ENCODE measurements at regions not wholly inside any gene's neighbourhood (a gene's known extent, or its start where the extent isn't known, plus 50 kb on each side); places are given as distances from the start of the nearest gene placed in this dataset.

- no peaks in the 10 kb centered on the region for H3K4me1 ChIP-seq (ENCODE audit: control insufficient read depth, extremely low read depth, insufficient read depth, low read length)
- H3K9me3 ChIP-seq (replicated peaks; ENCODE audit: control insufficient read depth, insufficient read depth, low read length), result no peaks in the 10 kb centered on the region
- H3K4me3 ChIP-seq (replicated peaks in 1 of 3; ENCODE audit: insufficient read depth in 1 of 3, low read depth in 1 of 3, low read length in 3 of 3), result no peak overlapping the region
- dilution Hi-C loops (cut with MboI; ENCODE audit: extremely low pct_ligation_motif_present, low sequenced_read_pairs) (no loop called here), intact Hi-C loops (cut with micrococcal nuclease) (no loop called here)
- DNase-seq (ENCODE audit: low read depth, low spot score) (no peak), FAIRE-seq (no peak)
- H3K4me2 ChIP-seq (ENCODE audit: insufficient read depth, low read length), result no peak overlapping the region
- ChIA-PET CTCF (interaction anchor here (1.1 kb wide), 1 partner anchor 9 kb away, joined by 3 read pairs; no protein-coding TSS in a partner anchor), POLR2A (no interaction called here)
- BruUV-seq (replicated peaks), result no TSS peak
- H3K27me3 ChIP-seq (ENCODE audit: control insufficient read depth in 2 of 2, insufficient read depth in 2 of 2, low read length in 2 of 2), result no peaks in the 10 kb centered on the region
- no peaks in the 10 kb centered on the region for H3K9me1 ChIP-seq (replicated peaks; ENCODE audit: control insufficient read depth, extremely low read depth, insufficient read depth, low read length)
- H3K9ac ChIP-seq (replicated peaks; ENCODE audit: extremely low read depth, insufficient read depth, low read length), result no peak overlapping the region
- no peaks in the 10 kb centered on the region for H3K36me3 ChIP-seq (ENCODE audit: control insufficient read depth in 2 of 2, extremely low read depth in 1 of 2, insufficient read depth in 2 of 2, low read length in 2 of 2)
- H3K79me2 ChIP-seq (ENCODE audit: control insufficient read depth, insufficient read depth, low read length), result no peaks in the 10 kb centered on the region
- no peak overlapping the region for H3K27ac ChIP-seq (ENCODE audit: insufficient read depth, low read depth, low read length)
- TF ChIP-seq POLR2A (IDR thresholded peaks at IDR 0.05; ENCODE audit: low read depth, low read length), result no peak
- no peak for TF ChIP-seq FOS (IDR thresholded peaks at IDR 0.05; ENCODE audit: borderline replicate concordance, insufficient read depth, low read length)
- TF ChIP-seq MYC (IDR thresholded peaks at IDR 0.05; ENCODE audit: low read depth, low read length), result no peak
- no peak for TF ChIP-seq GATA2 (IDR thresholded peaks at IDR 0.05; ENCODE audit: insufficient read depth, insufficient read length, low read depth, low read length)
- no peak for TF ChIP-seq EZH2 (IDR thresholded peaks at IDR 0.05; ENCODE audit: borderline replicate concordance, low read depth, low read length, severe bottlenecking)
- no peak for TF ChIP-seq MAX (IDR thresholded peaks at IDR 0.05; ENCODE audit: insufficient read depth, insufficient read length)
- no peak for TF ChIP-seq CTCF (IDR thresholded peaks at IDR 0.05; ENCODE audit: extremely low read depth in 1 of 2, insufficient read depth in 1 of 2, low read depth in 1 of 2, low read length in 2 of 2)
- H2AFZ ChIP-seq (ENCODE audit: low read depth, low read length), result no peak overlapping the region
- no peaks in the 10 kb centered on the region for H4K20me1 ChIP-seq (replicated peaks; ENCODE audit: control insufficient read depth, extremely low read depth, insufficient read depth, low read length)
Measured at GRCh38 chr11:112511911-112512310, 251.3 kb upstream of the PLET1 start.
